Vagina (tissue), 2 donors: ENCODE measurements at regions not wholly inside any gene's neighbourhood (a gene's known extent, or its start where the extent isn't known, plus 50 kb on each side); places are given as distances from the start of the nearest gene placed in this dataset.

ENCODE experiments used
- DNase-seq, 2 donors: peaks; one replicate each; pipeline ENCODE4 v3.0.0-alpha.2; 2017; ENCODE audit errors: extremely low spot score in 2 of 2
- H3K27ac ChIP-seq: fragments of 200-600 bp; sonication (generic); one replicate; pipeline ENCODE4 v1.5.1; 2019
- H3K27me3 ChIP-seq: fragments of 200-600 bp; sonication (generic); one replicate; pipeline ENCODE4 v1.5.1; 2019
- H3K36me3 ChIP-seq, 2 donors: fragments of 200-600 bp; sonication (generic); one replicate each; pipeline ENCODE4 v1.5.1; 2017 to 2019
- H3K4me1 ChIP-seq: fragments of 200-600 bp; sonication (generic); one replicate; pipeline ENCODE4 v1.5.1; 2019
- H3K4me3 ChIP-seq, 2 donors: fragments of 200-600 bp; sonication (generic); 1 replicate in 1 of 2; 2 replicates in 1 of 2; pipeline ENCODE4 v1.5.1; 2016 to 2019
- H3K9me3 ChIP-seq: fragments of 200-600 bp; sonication (generic); one replicate; pipeline ENCODE4 v1.5.1; 2019
- POLR2A ChIP-seq, 2 donors: fragments of 450-650 bp; IDR thresholded peaks; one replicate each; pipeline ENCODE4 v1.6.1; 2017; ENCODE audit warnings: antibody characterized with exemption in 2 of 2, mild to moderate bottlenecking in 2 of 2, moderate library complexity in 2 of 2
- POLR2AphosphoS5 ChIP-seq, 2 donors: sonication (generic); formaldehyde crosslinking; IDR thresholded peaks; one replicate each; pipeline ENCODE4 v1.9.0; 2017; ENCODE audit warnings: antibody characterized with exemption in 2 of 2, mild to moderate bottlenecking in 2 of 2, low read depth in 1 of 2; ENCODE audit not compliant: insufficient read depth in 1 of 2
- intact Hi-C: fragments of 100-400 bp; cut with DNase I; formaldehyde crosslinking; loops from one replicate; pipeline ENCODE4 v1.15.1; 2023
- TF ChIP-seq, protein P1 (sequence below), 3 experiments: fragments of 450-650 bp in 2 of 3; fragments of 200-600 bp in 1 of 3; sonication (generic) in 1 of 3; IDR thresholded peaks; one replicate each; pipeline ENCODE4 v1.5.1; 2017 to 2019; ENCODE audit warnings: antibody characterized with exemption in 3 of 3, mild to moderate bottlenecking in 2 of 3, moderate library complexity in 2 of 3

DNA sequence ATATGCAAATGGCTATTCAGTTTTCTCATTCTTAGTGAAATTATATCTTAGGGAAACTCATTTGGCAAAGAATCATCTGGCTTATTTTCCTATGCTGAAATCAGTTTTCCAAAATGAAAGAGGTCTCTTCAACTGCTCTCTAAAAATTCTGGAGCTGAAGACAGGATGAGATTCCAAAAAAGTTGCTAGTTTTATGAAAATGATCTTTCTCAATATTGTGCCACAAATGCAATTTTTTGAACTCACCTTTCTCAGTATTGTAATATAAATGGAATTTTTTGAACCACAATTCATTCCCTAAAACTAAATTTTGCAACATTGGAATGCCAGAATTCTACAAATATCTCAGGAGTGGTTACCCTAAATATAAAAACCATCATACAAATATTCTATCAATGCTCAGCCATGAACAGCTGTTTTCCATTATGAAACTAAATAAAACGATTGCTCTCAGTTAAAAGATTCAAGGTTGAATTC, 147.7 kb upstream of the PKDCC start:
- Histone ChIP-seq H3K4me1 (no peaks in the 10 kb centered on the region), H3K27me3 (no peaks in the 10 kb centered on the region), H3K27ac (no peak overlapping the region), H3K9me3 (no peaks in the 10 kb centered on the region), H3K4me3 (no peak overlapping the region), H3K36me3 (no peaks in the 10 kb centered on the region)
- intact Hi-C loops: no loop called here
- TF ChIP-seq, protein P1, sequence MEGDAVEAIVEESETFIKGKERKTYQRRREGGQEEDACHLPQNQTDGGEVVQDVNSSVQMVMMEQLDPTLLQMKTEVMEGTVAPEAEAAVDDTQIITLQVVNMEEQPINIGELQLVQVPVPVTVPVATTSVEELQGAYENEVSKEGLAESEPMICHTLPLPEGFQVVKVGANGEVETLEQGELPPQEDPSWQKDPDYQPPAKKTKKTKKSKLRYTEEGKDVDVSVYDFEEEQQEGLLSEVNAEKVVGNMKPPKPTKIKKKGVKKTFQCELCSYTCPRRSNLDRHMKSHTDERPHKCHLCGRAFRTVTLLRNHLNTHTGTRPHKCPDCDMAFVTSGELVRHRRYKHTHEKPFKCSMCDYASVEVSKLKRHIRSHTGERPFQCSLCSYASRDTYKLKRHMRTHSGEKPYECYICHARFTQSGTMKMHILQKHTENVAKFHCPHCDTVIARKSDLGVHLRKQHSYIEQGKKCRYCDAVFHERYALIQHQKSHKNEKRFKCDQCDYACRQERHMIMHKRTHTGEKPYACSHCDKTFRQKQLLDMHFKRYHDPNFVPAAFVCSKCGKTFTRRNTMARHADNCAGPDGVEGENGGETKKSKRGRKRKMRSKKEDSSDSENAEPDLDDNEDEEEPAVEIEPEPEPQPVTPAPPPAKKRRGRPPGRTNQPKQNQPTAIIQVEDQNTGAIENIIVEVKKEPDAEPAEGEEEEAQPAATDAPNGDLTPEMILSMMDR (IDR thresholded peaks at IDR 0.05): no peak
- no peak for TF ChIP-seq POLR2A (IDR thresholded peaks at IDR 0.05)
- no peak for TF ChIP-seq POLR2AphosphoS5 (IDR thresholded peaks at IDR 0.05; ENCODE audit: insufficient read depth in 1 of 2, low read depth in 1 of 2)
- no peak for DNase-seq

DNA sequence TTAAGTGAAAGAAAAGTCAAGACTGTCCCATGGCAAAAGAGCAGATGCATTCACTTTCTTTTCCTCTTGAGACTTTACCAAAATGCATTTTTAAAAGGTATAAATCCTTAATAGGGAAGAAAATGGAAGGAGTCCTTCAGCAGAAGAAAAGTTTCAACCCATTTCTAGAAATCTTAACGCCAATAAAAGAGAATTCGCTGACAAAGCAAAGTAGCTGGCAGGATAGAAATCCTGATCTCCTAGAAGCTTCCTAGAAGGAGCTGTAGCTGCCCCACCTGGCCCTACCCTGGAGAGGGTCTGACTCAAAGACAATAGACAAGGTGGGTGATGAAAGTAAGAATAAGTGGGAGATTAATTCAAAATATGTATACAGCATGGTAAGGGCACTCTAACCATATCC, 144.9 kb upstream of the PKDCC start:
- peaks cover 19% of the 10 kb centered on the region for H3K4me1 ChIP-seq
- no peak for TF ChIP-seq POLR2AphosphoS5 (IDR thresholded peaks at IDR 0.05; ENCODE audit: insufficient read depth in 1 of 2, low read depth in 1 of 2)
- no peak for TF ChIP-seq POLR2A (IDR thresholded peaks at IDR 0.05)
- TF ChIP-seq, protein P1 (IDR thresholded peaks at IDR 0.05): no peak
- intact Hi-C loops: no loop called here
- H3K27ac ChIP-seq: no peak overlapping the region
- H3K9me3 ChIP-seq: no peaks in the 10 kb centered on the region
- no peak overlapping the region for H3K4me3 ChIP-seq
- no peaks in the 10 kb centered on the region for H3K27me3 ChIP-seq
- H3K36me3 ChIP-seq: no peaks in the 10 kb centered on the region
- no peak for DNase-seq

DNA sequence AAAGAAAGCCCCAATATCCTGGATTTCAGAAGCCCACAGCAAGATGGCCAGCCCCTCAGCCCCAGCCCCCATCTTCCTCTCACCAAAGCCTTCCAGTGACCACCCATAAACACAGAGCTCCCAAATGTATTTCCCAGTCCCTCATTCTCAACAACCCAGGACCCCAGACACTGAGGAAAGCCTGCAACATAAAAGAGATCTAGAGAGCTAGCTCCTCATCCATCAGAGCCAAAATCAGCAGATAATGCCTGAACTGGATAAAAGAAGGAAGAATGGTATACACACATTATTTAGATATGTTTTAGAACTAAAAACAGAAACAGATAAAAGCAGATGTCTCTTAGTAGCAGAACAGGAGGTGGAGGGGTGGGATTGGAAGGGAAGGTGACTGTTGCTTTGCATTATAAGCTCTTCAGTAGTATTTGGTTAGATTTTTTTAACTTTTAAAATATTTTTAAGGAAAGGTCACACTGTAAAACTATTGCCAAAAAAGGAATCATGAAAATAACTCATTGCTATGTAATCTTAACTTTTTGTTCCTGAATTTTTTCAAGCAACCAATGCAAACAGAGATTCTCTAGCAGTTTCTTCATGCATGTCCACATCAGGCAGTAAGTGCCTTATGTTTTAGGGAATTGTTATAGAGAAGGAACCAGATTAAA, 144.2 kb upstream of the PKDCC start:
- H3K4me1 ChIP-seq: peaks cover 19% of the 10 kb centered on the region
- no peaks in the 10 kb centered on the region for H3K9me3 ChIP-seq
- H3K36me3 ChIP-seq: no peaks in the 10 kb centered on the region
- intact Hi-C loops: no loop called here
- no peak for TF ChIP-seq POLR2A (IDR thresholded peaks at IDR 0.05)
- TF ChIP-seq, protein P1 (IDR thresholded peaks at IDR 0.05): no peak
- TF ChIP-seq POLR2AphosphoS5 (IDR thresholded peaks at IDR 0.05; ENCODE audit: insufficient read depth in 1 of 2, low read depth in 1 of 2): no peak
- H3K4me3 ChIP-seq: no peak overlapping the region
- no peak for DNase-seq
- no peaks in the 10 kb centered on the region for H3K27me3 ChIP-seq
- H3K27ac ChIP-seq: no peak overlapping the region

DNA sequence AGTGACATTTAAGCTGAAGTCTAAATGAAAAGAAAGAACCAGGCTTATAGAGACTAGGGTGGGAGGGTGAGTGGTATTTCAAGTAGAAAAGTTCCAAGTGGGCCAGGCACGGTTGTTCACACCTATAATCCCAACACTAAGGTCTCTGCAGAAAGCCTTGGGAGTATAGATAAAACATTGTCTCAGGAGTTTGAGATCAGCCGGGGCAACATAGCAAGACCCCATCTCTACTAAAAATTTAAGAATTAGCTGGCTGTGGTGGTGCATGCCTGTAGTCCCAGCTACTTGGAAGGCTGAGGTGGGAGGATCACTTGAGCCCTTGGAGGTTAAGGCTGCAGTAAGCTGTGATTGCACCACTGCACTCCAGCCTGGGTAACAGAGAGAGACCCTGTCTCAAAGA, 143.4 kb upstream of the PKDCC start:
- TF ChIP-seq POLR2A (IDR thresholded peaks at IDR 0.05) (no peak), POLR2AphosphoS5 (IDR thresholded peaks at IDR 0.05; ENCODE audit: insufficient read depth in 1 of 2, low read depth in 1 of 2) (no peak)
- TF ChIP-seq, protein P1 (IDR thresholded peaks at IDR 0.05): no peak
- H3K4me3 ChIP-seq: no peak overlapping the region
- intact Hi-C loops: no loop called here

DNA sequence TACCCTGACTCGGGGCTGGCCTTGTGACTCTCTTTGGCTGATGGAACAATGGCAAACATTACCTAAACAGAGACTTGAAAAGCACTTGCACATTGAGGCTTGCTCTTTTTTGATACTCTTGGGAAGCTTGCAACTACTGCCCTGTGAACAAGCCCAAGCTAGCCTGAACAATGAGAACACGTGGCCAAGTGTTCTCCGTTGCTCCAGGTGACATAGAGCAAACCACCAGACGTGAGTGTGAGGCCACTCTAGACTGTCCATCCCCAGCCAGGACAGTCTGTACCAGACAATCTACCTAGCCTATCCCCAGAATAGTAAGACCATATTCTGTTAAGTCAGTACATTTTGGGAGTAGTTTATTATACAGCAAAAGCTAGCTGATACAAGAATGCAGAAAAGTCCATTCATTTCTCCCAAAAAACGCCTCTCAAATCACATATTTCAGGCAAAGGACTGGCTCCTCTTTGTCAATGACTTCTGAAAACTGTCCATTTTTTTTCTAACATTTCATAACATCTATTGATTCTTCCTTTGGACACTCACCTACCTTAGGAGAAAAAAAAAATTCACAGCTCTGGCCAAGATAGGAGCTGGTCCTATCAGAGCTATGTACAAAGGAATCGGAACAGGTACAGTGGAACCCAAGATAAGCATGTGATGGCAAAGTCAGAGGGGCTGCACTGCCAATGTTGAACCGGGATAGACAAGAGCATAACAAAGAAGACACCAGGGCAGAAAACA, 142.1 kb upstream of the PKDCC start:
- intact Hi-C loops: no loop called here
- Histone ChIP-seq H3K4me1 (peaks cover 19% of the 10 kb centered on the region), H3K27me3 (no peaks in the 10 kb centered on the region), H3K36me3 (no peaks in the 10 kb centered on the region), H3K27ac (no peak overlapping the region), H3K4me3 (no peak overlapping the region), H3K9me3 (no peaks in the 10 kb centered on the region)
- DNase-seq: no peak
- TF ChIP-seq POLR2AphosphoS5 (IDR thresholded peaks at IDR 0.05; ENCODE audit: insufficient read depth in 1 of 2, low read depth in 1 of 2) (no peak), POLR2A (IDR thresholded peaks at IDR 0.05) (no peak)
- TF ChIP-seq, protein P1 (IDR thresholded peaks at IDR 0.05): no peak

More for the DNA sequence above, 143.4 kb upstream of the PKDCC start:
- Histone ChIP-seq H3K36me3 (no peaks in the 10 kb centered on the region), H3K27ac (no peak overlapping the region), H3K4me1 (peaks cover 19% of the 10 kb centered on the region), H3K9me3 (no peaks in the 10 kb centered on the region), H3K27me3 (no peaks in the 10 kb centered on the region)
- DNase-seq: peak in 1 of 2 donors; percentile 34
